Hepatocyte (in vitro differentiated cells): ENCODE measurements at regions not wholly inside any gene's neighbourhood (a gene's known extent, or its start where the extent isn't known, plus 50 kb on each side); places are given as distances from the start of the nearest gene placed in this dataset.

Experiments used
- EZH2 ChIP-seq: fragments of 200-600 bp; sonication (generic); IDR thresholded peaks from 2 replicates; pipeline ENCODE4 v1.6.1; 2016; ENCODE audit warnings: antibody characterized with exemption, mild to moderate bottlenecking, borderline replicate concordance
- TF ChIP-seq, protein P1 (sequence below): fragments of 200-600 bp; sonication (generic); IDR thresholded peaks from 2 replicates; pipeline ENCODE4 v1.5.1; 2016; ENCODE audit warnings: antibody characterized with exemption, mild to moderate bottlenecking; ENCODE audit not compliant: poor library complexity

- no peak for TF ChIP-seq EZH2
- TF ChIP-seq, protein P1, sequence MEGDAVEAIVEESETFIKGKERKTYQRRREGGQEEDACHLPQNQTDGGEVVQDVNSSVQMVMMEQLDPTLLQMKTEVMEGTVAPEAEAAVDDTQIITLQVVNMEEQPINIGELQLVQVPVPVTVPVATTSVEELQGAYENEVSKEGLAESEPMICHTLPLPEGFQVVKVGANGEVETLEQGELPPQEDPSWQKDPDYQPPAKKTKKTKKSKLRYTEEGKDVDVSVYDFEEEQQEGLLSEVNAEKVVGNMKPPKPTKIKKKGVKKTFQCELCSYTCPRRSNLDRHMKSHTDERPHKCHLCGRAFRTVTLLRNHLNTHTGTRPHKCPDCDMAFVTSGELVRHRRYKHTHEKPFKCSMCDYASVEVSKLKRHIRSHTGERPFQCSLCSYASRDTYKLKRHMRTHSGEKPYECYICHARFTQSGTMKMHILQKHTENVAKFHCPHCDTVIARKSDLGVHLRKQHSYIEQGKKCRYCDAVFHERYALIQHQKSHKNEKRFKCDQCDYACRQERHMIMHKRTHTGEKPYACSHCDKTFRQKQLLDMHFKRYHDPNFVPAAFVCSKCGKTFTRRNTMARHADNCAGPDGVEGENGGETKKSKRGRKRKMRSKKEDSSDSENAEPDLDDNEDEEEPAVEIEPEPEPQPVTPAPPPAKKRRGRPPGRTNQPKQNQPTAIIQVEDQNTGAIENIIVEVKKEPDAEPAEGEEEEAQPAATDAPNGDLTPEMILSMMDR = no peak
Observed at GRCh38 chr2:8089596-8089995, 592.3 kb upstream of the ID2 start.
